ENCODE measurements at regions not wholly inside any gene's neighbourhood (a gene's known extent, or its start where the extent isn't known, plus 50 kb on each side); places are given as distances from the start of the nearest gene placed in this dataset.

GRCh38 chr14:53537422-53538315 lies 384.5 kb upstream of the DDHD1 start:
- no peak for TF ChIP-seq CTCF (IDR thresholded peaks at IDR 0.05; ENCODE audit: insufficient read depth, missing control alignments)
- FAIRE-seq: no peak
- DNase-seq (ENCODE audit: insufficient read length, low spot score): no peak

GRCh38 chr14:53536446-53536845 lies 383.3 kb upstream of the DDHD1 start:
- DNase-seq (ENCODE audit: insufficient read length, low spot score) (no peak), FAIRE-seq (no peak)
- TF ChIP-seq CTCF (IDR thresholded peaks at IDR 0.05; ENCODE audit: insufficient read depth, missing control alignments): no peak

- FAIRE-seq (no peak), DNase-seq (ENCODE audit: insufficient read length, low spot score) (no peak)
- TF ChIP-seq CTCF (IDR thresholded peaks at IDR 0.05; ENCODE audit: insufficient read depth, missing control alignments): no peak
Measured at GRCh38 chr14:53534841-53535240, 381.7 kb upstream of the DDHD1 start.

- FAIRE-seq (no peak), DNase-seq (ENCODE audit: insufficient read length, low spot score) (no peak)
- no peak for TF ChIP-seq CTCF (IDR thresholded peaks at IDR 0.05; ENCODE audit: insufficient read depth, missing control alignments)
Measured at GRCh38 chr14:53533384-53533970, 380.4 kb upstream of the DDHD1 start.

GRCh38 chr14:53532853-53533252 lies 379.7 kb upstream of the DDHD1 start:
- TF ChIP-seq CTCF (IDR thresholded peaks at IDR 0.05; ENCODE audit: insufficient read depth, missing control alignments): no peak
- DNase-seq (ENCODE audit: insufficient read length, low spot score) (no peak), FAIRE-seq (no peak)

GRCh38 chr14:53531730-53532129 lies 378.6 kb upstream of the DDHD1 start:
- TF ChIP-seq CTCF (IDR thresholded peaks at IDR 0.05; ENCODE audit: insufficient read depth, missing control alignments): no peak
- DNase-seq (ENCODE audit: insufficient read length, low spot score): no peak
- FAIRE-seq: no peak

GRCh38 chr14:53531156-53531555 lies 378.0 kb upstream of the DDHD1 start:
- no peak for DNase-seq (ENCODE audit: insufficient read length, low spot score)
- TF ChIP-seq CTCF (IDR thresholded peaks at IDR 0.05; ENCODE audit: insufficient read depth, missing control alignments): no peak
- no peak for FAIRE-seq

Data from D721Med (cell line).